Nephron progenitor cell (in vitro differentiated cells): ENCODE measurements at regions not wholly inside any gene's neighbourhood (a gene's known extent, or its start where the extent isn't known, plus 50 kb on each side); places are given as distances from the start of the nearest gene placed in this dataset.
"Not testable (repeated sequence)": the region's sequence is repeated elsewhere in the genome, so short reads cannot be mapped to it uniquely, and the experiment has no call there.

Experiments
- DNase-seq: peaks from one replicate; pipeline ENCODE4 v3.0.0; 2021
- H3K27ac Mint-ChIP-seq: 2 replicates; pipeline ENCODE4 v1.8.0; 2021; ENCODE audit warnings: mild to moderate bottlenecking, moderate library complexity, mixed read lengths
- H3K27me3 Mint-ChIP-seq: 2 replicates; pipeline ENCODE4 v1.8.0; 2021; ENCODE audit warnings: mild to moderate bottlenecking, low read depth, mixed read lengths; ENCODE audit not compliant: poor library complexity
- H3K36me3 Mint-ChIP-seq: 2 replicates; pipeline ENCODE4 v1.8.0; 2021; ENCODE audit warnings: low read depth, mixed read lengths
- H3K4me1 Mint-ChIP-seq: 2 replicates; pipeline ENCODE4 v1.8.0; 2021; ENCODE audit warnings: mixed read lengths
- H3K4me3 Mint-ChIP-seq: 2 replicates; pipeline ENCODE4 v1.8.0; 2021; ENCODE audit warnings: mild to moderate bottlenecking, moderate library complexity, mixed read lengths
- H3K9me3 Mint-ChIP-seq: 2 replicates; pipeline ENCODE4 v1.8.0; 2021; ENCODE audit warnings: mild to moderate bottlenecking, moderate library complexity, mixed read lengths
- TF ChIP-seq, protein P1 (sequence below): fragments of 200-600 bp; sonication (generic); IDR thresholded peaks from 2 replicates; pipeline ENCODE4 v1.5.0; 2021; ENCODE audit warnings: antibody characterized with exemption

DNA sequence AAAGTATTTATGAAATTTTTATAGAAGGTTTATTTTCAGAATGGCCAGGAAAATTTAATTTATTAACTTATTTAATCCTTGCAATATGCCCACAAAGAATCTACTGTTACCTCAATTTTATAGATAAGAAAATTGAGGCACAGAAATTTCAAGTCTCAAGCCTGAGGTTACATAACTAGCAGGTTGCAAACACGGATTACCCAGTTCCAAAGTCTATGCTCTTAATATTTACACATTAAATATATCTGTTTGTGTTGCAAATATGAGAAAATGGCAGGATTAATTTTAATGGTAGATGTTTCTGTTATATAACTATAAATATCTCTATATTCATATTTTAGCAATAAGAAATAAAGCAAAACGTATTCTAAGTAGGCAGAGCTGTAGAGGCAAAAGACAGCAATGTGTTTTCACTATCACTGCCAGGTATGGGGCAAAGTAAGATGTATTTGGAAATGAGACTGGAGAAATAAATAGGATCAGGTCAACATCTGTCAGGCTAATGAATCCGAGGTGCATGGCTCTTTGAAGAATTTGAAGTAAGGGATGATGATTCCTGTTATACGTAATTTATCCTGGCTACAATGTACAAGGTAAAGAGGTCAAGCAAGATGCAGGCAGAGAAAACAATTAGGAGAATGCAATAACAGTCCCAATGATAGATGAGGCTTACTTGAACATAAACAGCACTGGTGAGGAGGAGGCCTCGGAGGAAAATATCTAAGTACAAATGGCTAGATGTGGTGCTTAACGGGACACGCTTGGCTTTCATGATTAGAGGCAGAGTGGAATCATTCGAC lies 354.1 kb upstream of the VSTM2A start:
- Mint-ChIP-seq H3K9me3 (no peaks in the 10 kb centered on the region), H3K36me3 (no peaks in the 10 kb centered on the region), H3K27ac (peak overlapping the region; percentile 2), H3K4me3 (no peak overlapping the region), H3K4me1 (peaks cover 17% of the 10 kb centered on the region), H3K27me3 (no peaks in the 10 kb centered on the region)
- TF ChIP-seq, protein P1, sequence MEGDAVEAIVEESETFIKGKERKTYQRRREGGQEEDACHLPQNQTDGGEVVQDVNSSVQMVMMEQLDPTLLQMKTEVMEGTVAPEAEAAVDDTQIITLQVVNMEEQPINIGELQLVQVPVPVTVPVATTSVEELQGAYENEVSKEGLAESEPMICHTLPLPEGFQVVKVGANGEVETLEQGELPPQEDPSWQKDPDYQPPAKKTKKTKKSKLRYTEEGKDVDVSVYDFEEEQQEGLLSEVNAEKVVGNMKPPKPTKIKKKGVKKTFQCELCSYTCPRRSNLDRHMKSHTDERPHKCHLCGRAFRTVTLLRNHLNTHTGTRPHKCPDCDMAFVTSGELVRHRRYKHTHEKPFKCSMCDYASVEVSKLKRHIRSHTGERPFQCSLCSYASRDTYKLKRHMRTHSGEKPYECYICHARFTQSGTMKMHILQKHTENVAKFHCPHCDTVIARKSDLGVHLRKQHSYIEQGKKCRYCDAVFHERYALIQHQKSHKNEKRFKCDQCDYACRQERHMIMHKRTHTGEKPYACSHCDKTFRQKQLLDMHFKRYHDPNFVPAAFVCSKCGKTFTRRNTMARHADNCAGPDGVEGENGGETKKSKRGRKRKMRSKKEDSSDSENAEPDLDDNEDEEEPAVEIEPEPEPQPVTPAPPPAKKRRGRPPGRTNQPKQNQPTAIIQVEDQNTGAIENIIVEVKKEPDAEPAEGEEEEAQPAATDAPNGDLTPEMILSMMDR, result no peak
- no peak for DNase-seq

DNA sequence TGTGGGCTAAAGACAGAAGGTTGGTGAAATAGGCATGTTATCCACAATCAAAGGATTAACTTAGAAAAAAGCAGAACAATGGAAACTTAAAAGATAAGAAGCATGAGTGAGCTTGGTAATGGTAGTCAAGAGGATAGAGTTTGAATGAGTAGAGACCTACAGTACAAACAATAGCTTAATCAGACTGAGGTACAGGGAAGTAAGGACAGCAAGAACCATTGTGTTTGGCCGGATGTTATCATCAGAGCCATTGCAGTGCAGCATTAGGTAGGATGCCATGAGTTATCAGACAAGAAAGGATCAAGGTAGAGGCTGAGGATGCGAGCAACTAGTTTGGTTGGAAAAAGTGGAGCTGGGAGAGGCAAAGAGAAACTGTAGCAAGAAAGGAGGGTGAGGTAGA lies 353.3 kb upstream of the VSTM2A start:
- no peak overlapping the region for H3K4me3 Mint-ChIP-seq
- TF ChIP-seq, protein P1, result no peak
- no peaks in the 10 kb centered on the region for H3K27me3 Mint-ChIP-seq
- peaks cover 13% of the 10 kb centered on the region for H3K4me1 Mint-ChIP-seq
- no peaks in the 10 kb centered on the region for H3K9me3 Mint-ChIP-seq
- H3K27ac Mint-ChIP-seq, result no peak overlapping the region
- H3K36me3 Mint-ChIP-seq, result no peaks in the 10 kb centered on the region
- no peak for DNase-seq

DNA sequence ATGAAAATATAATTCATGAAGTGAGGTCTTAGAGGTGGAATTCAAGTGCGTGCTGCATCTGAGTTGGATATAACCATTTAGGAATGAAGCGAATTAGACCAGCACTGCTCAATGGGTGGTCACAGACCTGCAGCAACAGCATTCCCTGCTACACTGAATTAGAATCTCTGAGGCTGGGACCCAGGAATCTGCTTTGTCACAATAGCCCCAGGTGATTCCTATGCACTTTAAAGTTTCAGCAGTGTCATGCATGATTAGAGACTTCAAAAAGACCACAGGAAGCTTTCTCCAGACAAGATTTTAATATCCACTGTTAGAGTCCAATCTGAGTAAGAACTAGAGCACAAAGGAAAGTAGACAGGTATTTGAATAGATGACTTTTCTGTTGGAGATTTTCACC lies 352.8 kb upstream of the VSTM2A start:
- TF ChIP-seq, protein P1, result no peak
- H3K9me3 Mint-ChIP-seq, result no peaks in the 10 kb centered on the region
- DNase-seq, result no peak
- H3K4me1 Mint-ChIP-seq, result peaks cover 11% of the 10 kb centered on the region
- no peak overlapping the region for H3K27ac Mint-ChIP-seq
- H3K4me3 Mint-ChIP-seq, result no peak overlapping the region
- no peaks in the 10 kb centered on the region for H3K36me3 Mint-ChIP-seq
- H3K27me3 Mint-ChIP-seq, result no peaks in the 10 kb centered on the region

DNA sequence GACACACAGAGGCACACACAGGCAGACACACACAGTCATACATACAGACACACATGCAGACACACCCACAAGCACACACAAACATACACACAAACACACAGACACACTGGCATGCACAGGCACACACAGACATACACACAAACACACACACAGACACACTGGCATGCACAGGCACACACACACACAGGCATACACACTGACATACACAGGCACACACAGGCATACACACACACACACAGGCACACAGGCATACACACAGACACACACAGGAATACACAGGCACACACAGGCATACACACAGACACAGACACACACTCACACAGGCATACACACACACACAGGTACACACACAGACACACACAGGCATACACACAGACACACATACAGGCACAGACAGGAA lies 340.7 kb upstream of the VSTM2A start:
- no peak for DNase-seq
- TF ChIP-seq, protein P1, result no peak
- Mint-ChIP-seq H3K4me3 (no peak overlapping the region), H3K4me1 (no peaks in the 10 kb centered on the region), H3K9me3 (peaks cover 21% of the 10 kb centered on the region), H3K27ac (no peak overlapping the region), H3K27me3 (peaks cover 3% of the 10 kb centered on the region), H3K36me3 (no peaks in the 10 kb centered on the region)

DNA sequence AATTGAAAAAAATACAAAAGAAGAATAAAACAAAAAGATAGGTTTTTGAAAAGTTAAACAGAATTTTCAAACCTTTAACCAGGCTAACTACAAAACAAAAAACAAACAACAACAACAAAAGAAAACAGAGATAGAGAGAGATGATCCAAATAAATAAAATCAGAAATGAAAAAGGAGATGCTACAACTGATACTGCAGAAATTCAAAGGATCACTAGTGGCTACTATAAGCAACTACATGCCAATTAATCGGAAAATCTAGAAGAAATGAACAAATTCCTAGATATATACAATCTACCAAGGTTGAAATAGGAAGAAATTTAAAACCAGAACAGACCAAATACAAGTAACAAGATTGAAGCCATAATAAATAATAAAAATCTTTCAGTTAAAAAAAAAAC lies 326.8 kb upstream of the VSTM2A start:
- Mint-ChIP-seq H3K4me1 (no peaks in the 10 kb centered on the region), H3K9me3 (peaks cover 70% of the 10 kb centered on the region), H3K4me3 (no peak overlapping the region), H3K27me3 (peaks cover 8% of the 10 kb centered on the region), H3K27ac (no peak overlapping the region), H3K36me3 (peaks cover 12% of the 10 kb centered on the region)
- TF ChIP-seq, protein P1, result no peak
- no peak for DNase-seq

DNA sequence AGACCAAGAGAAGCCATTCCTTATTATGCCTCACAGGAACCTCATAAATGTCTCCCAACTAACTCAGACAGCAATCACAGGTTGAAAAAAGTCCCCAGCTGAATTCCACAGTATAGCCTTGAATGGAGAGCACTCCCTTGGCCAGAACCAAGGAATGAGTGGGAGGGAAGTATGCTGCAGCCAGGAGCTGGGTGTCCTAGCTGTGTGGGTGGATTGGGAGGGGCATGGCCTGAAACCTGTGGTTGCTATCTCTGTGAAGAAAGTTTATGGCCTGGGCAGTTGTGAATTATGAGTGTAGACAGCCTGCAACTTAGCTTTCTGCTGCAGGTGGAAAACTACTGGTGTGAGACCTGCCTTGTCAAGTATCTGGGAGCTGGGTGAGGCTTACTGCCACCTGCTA lies 316.1 kb upstream of the VSTM2A start:
- not testable (repeated sequence) for H3K4me3 Mint-ChIP-seq, H3K27me3 Mint-ChIP-seq, H3K4me1 Mint-ChIP-seq, DNase-seq, H3K36me3 Mint-ChIP-seq, H3K9me3 Mint-ChIP-seq, H3K27ac Mint-ChIP-seq
